Left cardiac atrium (tissue), 4 donors: ENCODE measurements at regions not wholly inside any gene's neighbourhood (a gene's known extent, or its start where the extent isn't known, plus 50 kb on each side); places are given as distances from the start of the nearest gene placed in this dataset.

Experiments
- ATAC-seq, 2 donors: fragments of 200-7000 bp; cut with Tn5 transposase; one replicate each; pipeline ENCODE4 v1.9.1; 2020; ENCODE audit warnings: mild to moderate bottlenecking in 2 of 2, moderate library complexity in 2 of 2
- DNase-seq: peaks from one replicate; pipeline ENCODE4 v3.0.0-alpha.2; 2020
- intact Hi-C, 2 donors: fragments of 100-400 bp; cut with DNase I; formaldehyde crosslinking; loops; one replicate each; pipeline versions ENCODE4 v1.14.1 to v1.15.1; 2022 to 2023
- donor health status: DM: no; HTN: yes; CAD: no.
- donor health status: DM: no; HTN: yes; CAD: no; lungs with severe emphysema.
- donor health status: DM: yes; HTN: yes; CAD: no.
- donor health status: Dilated cardiomyopathy.

DNA sequence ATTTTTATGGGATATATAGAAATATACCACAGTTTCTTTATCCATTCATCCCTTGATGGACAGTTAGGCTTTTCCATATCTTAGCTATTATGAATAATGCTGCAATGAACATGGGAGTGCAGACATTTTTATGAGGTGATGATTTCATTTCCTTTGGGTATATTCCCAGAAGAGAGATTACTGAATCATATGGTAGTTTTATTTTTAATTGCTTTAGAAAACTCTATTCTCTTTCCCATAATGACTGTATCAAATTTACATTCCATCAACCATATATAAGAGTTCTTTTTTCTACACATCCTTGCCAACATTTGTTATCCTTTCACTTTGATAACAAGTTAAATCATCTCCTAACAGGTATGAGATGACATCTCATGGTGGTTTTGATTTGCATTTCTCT lies 821.6 kb downstream of the TLE1 start:
- DNase-seq (no peak), ATAC-seq (no peak)
- intact Hi-C loops: no loop called here

DNA sequence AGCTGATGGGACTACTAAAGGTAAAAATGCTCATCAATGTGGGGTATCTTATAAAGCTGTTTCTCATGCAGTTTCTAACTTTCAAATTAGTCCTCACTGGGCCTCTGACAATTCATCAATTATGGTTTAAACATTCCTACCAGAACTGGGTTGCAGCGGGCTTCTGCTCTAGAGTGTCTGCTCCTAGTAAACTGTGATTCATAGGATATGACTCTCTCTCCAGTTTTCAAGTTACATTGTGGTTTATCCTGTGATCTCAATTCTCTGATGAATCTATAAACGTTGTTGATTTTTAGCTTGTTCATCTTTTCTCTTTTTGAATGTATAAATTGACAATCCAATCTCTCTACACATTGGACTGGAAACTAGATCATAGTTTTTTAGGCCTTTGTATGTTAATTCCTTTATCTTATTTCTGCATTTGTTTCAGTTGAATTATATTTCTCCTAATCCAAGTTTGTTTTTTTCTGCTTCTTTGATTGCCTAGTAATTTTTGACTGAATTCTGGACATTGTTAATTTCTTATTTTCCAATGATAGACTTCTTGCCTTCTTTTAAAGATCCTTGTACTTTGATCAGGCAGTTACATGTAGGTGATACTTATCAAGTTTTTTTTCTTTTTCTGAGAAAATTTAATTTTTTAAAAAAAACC lies 822.6 kb downstream of the TLE1 start:
- ATAC-seq: no peak
- intact Hi-C loops: no loop called here

DNA sequence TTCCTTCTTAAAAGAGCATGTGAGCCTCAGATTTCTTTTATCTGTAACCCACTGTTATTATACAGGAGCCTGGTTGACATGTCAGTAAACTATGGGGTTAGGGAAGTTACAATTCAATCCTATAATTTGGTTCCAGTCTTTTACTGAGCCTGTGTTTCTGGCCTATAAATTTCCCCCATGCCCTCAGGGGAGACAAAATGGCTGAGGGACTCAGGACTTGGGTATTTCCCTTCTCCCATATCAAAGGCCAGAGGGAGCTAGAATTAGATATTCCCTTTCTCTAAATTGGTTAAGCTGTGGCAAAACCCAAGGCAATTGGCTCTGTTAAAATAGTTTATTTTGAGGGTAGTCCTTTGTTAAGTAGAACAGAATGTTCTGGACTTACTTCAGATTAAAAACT lies 823.2 kb downstream of the TLE1 start:
- DNase-seq (no peak), ATAC-seq (no peak)
- intact Hi-C loops: no loop called here

More for the DNA sequence above, 822.6 kb downstream of the TLE1 start:
- DNase-seq: no peak

DNA sequence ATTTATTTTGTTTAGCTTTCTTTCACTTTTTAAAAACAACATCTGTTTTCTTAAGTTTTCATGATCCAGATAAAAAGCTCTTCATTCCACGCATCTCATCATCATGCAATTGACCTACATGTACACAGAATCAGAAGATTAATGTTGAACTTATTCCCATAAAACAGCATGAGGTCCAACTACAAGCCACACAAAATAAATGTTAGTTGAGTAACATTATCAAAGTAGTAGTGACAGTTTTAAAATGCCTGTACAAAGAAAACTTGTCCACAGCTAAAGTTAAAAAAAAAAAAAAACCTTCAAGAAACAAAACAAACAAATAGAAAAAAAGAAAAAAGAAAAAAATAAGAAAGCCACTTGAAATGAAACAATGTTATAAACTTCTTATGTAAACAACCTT lies 846.3 kb downstream of the TLE1 start:
- ATAC-seq: no peak
- DNase-seq: no peak
- intact Hi-C loops: no loop called here

DNA sequence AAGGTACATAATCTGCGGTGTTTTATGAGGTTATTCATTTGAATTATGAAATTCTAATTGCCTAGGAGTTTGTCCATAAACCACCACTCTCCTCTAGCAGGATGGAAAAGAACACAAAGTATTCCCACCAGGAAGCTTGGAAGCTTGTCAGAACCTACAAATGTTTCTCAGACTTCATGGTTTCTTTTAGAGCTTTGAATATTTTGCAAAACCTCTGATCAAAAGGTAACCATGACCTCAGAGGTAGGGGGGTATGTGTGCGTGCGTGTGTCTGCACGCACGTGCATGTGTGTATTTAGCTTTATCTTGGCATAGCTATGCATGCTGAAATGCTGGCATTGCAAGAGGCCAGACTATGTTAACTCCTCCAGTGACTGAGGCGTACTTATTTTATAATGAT lies 847.0 kb downstream of the TLE1 start:
- ATAC-seq (no peak), DNase-seq (no peak)
- intact Hi-C loops: no loop called here

DNA sequence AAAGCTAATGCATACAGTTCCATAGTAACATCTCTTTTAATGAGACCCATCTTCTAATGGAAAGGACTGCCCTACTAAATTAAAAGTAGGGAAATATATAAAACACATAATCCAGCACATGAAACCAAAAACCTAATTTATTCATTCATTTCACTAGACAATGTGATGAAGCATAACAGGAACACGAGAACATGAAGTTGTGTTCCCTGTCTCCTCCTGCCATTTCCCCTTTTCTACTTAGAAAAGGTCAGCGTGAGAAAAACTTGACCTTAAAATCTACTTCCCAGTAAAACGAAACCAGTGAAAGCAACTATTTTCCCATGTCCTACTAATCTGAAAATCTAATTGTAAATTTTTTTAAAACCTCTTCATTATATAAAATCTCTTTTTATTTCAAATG lies 847.5 kb downstream of the TLE1 start:
- no peak for DNase-seq
- ATAC-seq: no peak
- intact Hi-C loops: no loop called here

DNA sequence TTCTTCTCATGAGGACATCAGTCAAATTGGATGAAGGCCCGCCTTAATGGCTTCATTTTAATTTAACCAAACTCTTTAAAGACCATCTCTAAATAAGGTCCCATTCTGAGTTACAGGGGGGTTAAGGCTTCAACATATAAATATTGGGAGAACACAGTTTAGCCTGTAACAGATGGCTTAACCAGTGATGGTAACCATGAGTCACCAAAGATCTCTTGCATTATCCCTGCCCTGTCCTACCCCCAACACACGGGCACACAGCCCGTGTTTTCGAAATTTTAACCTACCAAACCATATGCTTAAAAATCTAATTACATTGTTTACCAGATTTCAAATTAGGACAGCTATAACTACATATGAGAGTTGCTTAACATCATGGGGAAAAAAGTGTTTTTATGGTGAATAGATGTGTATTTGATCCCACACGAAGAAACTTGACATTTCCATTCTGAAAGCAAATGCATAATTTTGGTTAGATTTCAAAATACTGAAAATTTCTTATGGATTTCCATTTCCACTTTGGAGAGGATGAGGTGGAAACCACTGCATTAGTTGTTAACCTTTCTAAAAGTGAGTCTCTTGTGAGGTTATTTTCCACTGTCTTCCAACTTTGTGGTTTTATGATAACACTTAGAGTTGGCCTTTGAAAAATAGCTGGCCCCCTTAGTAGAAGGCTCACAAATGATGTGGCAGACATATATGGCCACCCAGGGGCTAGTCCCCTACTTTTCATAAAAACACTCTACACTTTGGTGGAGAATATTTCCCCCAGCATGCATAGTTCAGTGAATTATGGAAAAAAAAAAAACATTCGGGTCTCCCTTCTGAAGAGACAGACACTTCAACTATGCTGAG lies 849.3 kb downstream of the TLE1 start:
- ATAC-seq: no peak
- intact Hi-C loops: no loop called here
- DNase-seq: no peak

DNA sequence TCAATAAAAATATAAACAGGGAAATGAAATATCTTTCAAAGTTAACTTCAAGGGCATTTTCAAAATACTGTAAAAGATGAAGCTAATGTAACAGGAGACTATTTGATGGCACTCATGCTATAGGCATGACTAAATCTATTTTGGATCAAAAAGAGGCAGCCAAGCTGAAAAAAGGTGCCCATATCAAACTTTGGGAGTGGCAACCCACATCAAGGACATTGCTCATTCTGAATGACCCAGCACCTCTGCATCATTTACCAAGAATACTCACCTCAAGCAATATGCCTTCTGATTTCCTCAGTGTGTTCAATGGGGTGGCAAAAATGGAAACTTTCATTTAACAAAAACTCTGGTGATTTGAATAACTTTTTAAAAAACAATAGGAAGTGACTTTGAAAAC lies 853.3 kb downstream of the TLE1 start:
- no peak for ATAC-seq
- intact Hi-C loops: no loop called here

DNA sequence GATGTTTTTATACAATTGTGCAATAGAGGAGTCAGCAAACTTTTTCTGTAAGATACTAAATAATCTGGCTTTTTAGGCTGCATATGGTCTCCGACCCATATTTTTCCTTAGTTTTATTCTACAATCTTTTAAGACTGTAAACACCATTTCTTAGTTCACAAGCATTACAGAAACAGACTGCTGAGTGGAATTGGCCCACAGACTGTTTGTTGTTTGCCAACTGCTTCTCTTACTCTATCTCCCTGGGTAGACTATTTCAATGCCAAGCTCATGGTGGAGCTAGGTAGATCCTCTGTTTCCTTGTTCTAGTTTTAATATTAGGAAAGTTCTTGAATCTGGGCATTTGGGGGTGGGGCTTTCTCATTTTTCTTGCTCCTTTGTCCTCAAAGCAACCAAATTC lies 857.6 kb downstream of the TLE1 start:
- intact Hi-C loops: no loop called here
- DNase-seq (no peak), ATAC-seq (no peak)

More for the DNA sequence above, 853.3 kb downstream of the TLE1 start:
- no peak for DNase-seq

DNA sequence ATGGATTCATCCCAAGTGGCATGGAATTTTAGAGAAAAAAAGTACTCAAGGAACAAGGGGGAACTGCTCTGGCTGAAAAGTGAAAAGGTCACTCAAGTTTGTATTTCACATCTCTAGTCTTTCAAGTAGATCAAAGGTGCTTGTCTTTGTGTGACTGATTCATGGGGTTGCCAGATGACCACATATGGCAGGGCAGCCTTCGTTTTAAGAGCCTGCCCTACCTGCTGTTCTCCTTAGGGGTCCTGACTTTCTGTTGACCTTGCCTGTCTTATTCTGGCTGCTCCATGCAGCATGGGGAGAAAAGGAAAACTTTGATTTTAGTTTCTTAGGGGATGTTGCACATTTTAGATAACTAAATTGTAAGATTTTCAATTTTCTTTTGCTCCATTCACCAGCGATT lies 877.7 kb downstream of the TLE1 start:
- intact Hi-C loops: no loop called here
- no peak for ATAC-seq
- no peak for DNase-seq

DNA sequence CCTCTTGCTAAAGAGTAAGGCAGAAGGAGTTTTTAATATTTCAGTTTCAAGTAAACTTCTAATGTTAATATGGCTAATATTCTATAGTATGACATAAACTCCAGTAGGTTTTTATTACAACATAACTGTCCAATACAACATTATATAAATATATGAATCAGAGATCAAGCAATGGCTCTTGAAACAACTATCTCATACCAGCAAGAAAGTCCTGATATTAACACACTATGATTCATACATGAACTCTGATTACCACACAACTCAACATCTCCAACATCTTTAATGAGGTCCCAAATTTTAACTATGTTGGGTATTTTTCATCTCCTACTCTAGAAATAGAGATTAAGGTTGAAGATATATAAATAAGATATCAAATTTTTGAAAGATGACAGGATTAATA lies 878.3 kb downstream of the TLE1 start:
- intact Hi-C loops: no loop called here
- ATAC-seq: no peak
- DNase-seq: no peak

DNA sequence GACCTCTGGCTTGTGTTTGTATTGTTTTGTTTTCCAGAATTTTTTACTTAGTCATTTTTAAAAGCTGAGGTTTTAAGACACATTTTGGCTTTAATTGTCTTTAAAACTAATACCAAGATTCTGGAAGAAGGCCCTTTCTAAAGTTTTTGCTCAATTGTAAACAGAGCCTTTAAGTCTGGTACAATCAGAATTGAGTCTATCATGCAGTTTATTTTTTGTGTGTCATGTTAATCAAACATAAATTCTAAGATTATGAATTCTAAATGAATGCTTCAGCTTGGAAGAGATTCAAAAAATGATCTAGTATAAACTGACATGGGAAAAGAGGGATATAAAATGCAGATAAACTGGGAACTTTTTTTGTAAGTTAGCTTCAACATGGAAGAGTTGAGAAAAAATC lies 882.7 kb downstream of the TLE1 start:
- ATAC-seq (no peak), DNase-seq (no peak)
- intact Hi-C loops: no loop called here

DNA sequence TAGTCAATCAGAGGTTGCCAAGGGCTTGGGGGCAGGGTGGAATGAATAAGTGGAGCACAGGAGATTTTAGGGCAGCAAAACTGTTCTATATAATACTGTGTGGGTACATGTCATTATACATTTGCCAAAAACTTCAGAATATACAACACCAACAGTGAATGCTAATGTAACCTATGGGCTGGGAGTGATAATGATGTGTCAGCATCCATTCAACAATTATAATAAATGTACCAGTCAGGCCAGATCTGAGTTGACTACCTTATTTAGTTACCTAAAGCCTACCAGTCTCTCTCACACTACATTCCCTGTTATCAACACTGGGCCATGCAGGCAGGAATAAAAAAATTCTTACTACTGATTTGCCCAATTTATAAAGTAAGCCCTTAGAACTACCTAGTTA lies 884.5 kb downstream of the TLE1 start:
- ATAC-seq: no peak
- intact Hi-C loops: no loop called here
- no peak for DNase-seq

DNA sequence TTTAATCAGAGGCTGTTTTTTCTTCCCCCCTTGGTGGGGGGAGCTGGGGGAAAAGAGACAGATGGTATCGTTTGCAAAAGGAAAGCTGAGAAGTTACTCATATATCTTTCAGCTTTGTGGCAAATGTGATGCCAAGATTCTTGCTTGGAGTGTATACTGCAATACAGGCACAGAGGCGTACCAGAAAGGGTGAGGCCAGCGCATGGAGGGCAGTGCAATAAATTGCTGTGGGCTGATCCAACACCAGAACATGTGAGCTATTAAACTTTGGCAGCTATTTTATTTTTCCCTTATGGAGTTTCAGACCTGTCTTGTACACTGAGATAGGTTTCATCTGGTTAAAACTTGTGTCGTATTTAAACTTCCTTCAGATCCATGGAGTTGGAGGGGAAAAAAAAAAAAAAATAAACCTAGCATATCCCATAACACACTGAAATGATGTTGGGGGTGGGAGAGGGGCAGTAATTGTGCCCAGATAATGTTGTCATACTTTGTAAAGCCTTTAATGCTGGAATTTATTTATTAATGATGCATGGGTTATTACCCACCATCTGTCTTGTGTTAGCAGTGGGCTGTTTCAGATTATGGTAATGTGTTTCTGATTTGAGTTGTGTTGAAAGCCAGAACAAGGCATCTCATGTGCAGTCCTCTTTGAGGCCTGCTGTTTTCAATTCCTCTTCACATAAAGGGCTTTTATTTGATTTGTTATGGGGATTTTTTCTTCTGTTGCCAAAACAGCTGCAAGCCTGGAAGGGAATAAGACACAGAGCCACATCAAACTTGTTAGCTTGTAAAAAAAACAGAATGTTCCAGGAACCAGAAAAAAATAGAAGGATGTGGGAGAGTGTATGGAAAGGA lies 891.3 kb downstream of the TLE1 start:
- DNase-seq (no peak), ATAC-seq (peak; percentile 50 to 93)
- intact Hi-C loops: no loop called here

DNA sequence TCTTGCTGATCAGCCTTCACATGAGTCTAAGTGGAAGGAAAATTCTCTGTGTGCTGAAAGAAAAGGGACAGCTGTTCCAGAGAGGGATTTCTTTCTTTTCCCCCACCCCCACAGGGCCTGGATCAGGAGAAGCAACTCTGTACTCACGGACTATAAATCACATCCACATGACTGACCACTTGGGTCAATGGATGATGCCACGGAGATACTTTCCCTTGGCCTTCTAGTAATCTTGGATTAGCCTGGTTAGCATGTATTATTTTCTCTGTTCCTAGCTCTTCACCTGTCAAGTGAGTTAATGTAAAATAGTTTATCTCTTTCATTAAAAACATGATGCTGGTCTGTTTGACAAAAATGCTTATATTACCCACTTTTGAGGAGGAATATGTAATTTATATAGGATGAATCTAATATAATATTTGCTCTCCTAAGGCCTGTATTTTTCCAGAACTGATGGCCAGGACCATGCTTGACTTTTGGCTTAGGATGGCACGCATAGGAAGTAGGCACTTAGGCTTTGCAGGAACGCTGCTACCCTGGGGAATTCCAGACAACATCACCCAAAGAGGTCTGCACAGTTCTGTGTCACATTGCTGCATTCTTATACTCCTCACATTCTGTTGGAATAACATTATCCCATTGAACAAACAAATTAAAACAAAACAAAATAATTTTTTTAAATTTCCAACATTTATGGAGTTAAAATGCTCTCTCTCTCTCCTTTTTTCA lies 892.1 kb downstream of the TLE1 start:
- intact Hi-C loops: no loop called here
- ATAC-seq (peak; percentile 5 to 46), DNase-seq (no peak)

DNA sequence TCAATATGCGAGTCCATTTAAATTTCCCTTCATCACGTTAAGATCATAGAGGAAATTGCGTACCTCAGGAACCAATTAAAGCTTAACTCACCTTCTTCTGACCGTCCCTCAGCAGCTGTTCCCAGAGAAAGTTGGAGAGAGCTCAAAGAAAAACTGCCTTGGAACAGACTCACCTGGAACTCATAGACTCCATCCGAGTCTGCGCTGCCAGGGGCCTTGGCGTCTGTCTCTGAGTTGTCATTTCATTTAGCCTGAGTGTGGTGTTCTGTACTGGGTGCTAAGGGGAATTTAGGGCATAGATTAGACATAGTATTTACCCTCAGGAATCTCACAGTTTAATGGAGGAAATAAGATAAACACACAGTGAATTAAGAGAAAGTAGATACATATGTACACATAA lies 892.7 kb downstream of the TLE1 start:
- DNase-seq (no peak), ATAC-seq (no peak)
- intact Hi-C loops: no loop called here

DNA sequence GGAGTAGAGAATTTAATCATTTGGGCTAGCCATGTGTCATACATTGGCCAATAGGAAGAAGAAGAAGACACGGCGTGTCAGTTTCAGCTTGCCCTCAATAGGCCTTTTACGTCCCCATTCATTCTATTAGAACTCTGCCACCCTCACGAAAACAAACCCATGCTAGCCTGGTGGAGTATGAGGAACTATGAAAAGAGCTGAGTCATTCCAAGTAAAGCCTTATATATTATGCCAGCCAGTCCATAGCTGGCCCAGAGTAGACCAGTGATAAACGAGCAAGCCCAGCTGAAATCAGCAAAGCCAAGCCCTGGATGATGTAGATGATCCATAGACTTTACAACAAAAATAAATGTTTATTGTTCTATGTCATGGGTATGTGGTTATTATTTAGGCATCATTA lies 895.1 kb downstream of the TLE1 start:
- intact Hi-C loops: no loop called here
- no peak for ATAC-seq
- no peak for DNase-seq

DNA sequence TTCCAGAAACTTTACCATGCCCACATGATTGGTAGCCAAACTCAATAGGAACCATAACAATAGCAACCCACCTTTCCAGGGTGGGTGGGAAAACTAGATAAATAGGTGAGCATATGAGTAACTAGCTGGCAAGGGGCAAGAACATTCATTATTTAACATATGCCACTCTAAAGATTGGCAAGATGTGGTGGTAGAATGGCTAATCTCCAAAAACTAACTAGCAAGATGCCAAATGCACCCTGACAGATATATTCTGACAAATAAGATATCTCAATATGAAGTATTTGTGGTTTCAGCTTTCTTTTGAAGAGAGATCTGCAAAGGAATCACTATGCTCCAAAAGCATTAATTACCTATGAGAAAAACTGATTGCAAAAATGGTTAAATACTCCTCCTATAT lies 895.6 kb downstream of the TLE1 start:
- intact Hi-C loops: no loop called here
- DNase-seq: no peak
- no peak for ATAC-seq

DNA sequence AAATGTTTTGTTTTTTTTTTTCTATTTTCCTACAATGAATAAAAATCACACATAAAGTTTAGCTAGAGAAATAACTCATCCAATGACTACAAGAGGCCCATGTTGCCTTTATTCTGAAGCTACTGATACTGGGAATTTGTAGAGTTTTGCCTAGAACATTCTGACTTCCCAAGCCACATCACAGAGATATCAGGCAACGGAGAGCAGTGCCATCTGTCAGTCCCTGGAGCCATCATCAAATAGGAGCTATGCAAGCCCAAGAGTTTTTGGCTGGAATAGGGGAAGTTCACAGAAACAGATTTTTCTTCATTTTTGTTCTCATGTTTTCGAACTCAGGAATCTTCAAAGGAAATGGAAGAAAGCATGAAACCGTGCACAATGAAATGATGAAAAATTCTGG lies 896.6 kb downstream of the TLE1 start:
- peak in 1 of 2 donors; percentile 41 for ATAC-seq
- no peak for DNase-seq
- intact Hi-C loops: no loop called here

DNA sequence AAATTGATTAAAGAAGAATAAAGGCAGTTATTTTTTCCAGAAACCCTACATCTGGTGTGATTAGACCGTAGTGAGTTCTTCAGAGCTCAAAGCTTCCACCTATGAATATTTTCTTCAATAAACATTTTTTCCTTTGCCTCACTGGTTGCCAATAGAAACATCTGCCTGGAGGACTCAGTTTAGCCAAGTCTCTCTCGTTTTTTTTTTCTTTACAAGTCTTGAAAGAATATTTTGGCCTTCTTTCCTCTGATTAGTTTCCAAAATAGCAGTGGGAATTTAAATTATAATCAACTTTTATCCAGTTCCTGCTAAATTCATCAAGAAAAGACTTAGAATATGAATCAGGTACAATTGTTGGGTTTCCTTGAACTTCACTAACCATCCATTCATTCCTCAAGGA lies 897.5 kb downstream of the TLE1 start:
- intact Hi-C loops: no loop called here
- ATAC-seq: no peak
- no peak for DNase-seq
